Activated T-cell treated with anti-CD3 and anti-CD28 coated beads, Interleukin-2, amount 50 U/mL, for 48 hours (primary cell): ENCODE measurements at regions not wholly inside any gene's neighbourhood (a gene's known extent, or its start where the extent isn't known, plus 50 kb on each side); places are given as distances from the start of the nearest gene placed in this dataset.
"Not testable (repeated sequence)": the region's sequence is repeated elsewhere in the genome, so short reads cannot be mapped to it uniquely, and the experiment has no call there.

Experiments used
- DNase-seq, 2 experiments: peaks; one replicate each; pipeline ENCODE4 v3.0.0-alpha.2; 2020

GRCh38 chr2:129550536-129550935 lies 428.9 kb upstream of the RAB6C start:
- DNase-seq, result no peak

- DNase-seq, result no peak
These were observed 425.1 kb upstream of the RAB6C start for GRCh38 chr2:129554373-129554772.

- DNase-seq, result no peak
These were observed 420.4 kb upstream of the RAB6C start for GRCh38 chr2:129559101-129559500.

- no peak for DNase-seq
These were observed 413.8 kb upstream of the RAB6C start for GRCh38 chr2:129565551-129566109.

GRCh38 chr2:129570812-129571211 lies 408.7 kb upstream of the RAB6C start:
- DNase-seq, result not testable (repeated sequence)

- DNase-seq, result no peak
These were observed 404.0 kb upstream of the RAB6C start for GRCh38 chr2:129575431-129575830.

GRCh38 chr2:129575880-129576279 lies 403.6 kb upstream of the RAB6C start:
- no peak for DNase-seq

- DNase-seq, result no peak
These were observed 399.5 kb upstream of the RAB6C start for GRCh38 chr2:129580001-129580400.

- DNase-seq, result no peak
These were observed 393.7 kb upstream of the RAB6C start for GRCh38 chr2:129585760-129586159.

GRCh38 chr2:129587426-129588064 lies 391.9 kb upstream of the RAB6C start:
- DNase-seq, result no peak

GRCh38 chr2:129604560-129604959 lies 374.9 kb upstream of the RAB6C start:
- DNase-seq, result no peak

- DNase-seq, result no peak
These were observed 373.8 kb upstream of the RAB6C start for GRCh38 chr2:129605646-129606045.

- no peak for DNase-seq
These were observed 372.8 kb upstream of the RAB6C start for GRCh38 chr2:129606496-129607270.

- DNase-seq, result no peak
These were observed 370.2 kb upstream of the RAB6C start for GRCh38 chr2:129609224-129609623.

GRCh38 chr2:129610766-129611165 lies 368.7 kb upstream of the RAB6C start:
- DNase-seq, result no peak

GRCh38 chr2:129611471-129611870 lies 368.0 kb upstream of the RAB6C start:
- DNase-seq, result no peak

- DNase-seq, result no peak
These were observed 360.0 kb upstream of the RAB6C start for GRCh38 chr2:129619471-129619870.

GRCh38 chr2:129620411-129620810 lies 359.1 kb upstream of the RAB6C start:
- DNase-seq, result no peak

GRCh38 chr2:129623783-129624182 lies 355.7 kb upstream of the RAB6C start:
- DNase-seq, result no peak

- DNase-seq, result no peak
These were observed 352.0 kb upstream of the RAB6C start for GRCh38 chr2:129627437-129627836.

- no peak for DNase-seq
These were observed 342.8 kb upstream of the RAB6C start for GRCh38 chr2:129636692-129637091.

GRCh38 chr2:129641371-129641770 lies 338.1 kb upstream of the RAB6C start:
- DNase-seq, result no peak

- DNase-seq, result no peak
These were observed 336.9 kb upstream of the RAB6C start for GRCh38 chr2:129642526-129643043.

- DNase-seq, result no peak
These were observed 334.1 kb upstream of the RAB6C start for GRCh38 chr2:129645335-129645734.
